Colonic mucosa (tissue), 4 donors: ENCODE measurements at regions not wholly inside any gene's neighbourhood (a gene's known extent, or its start where the extent isn't known, plus 50 kb on each side); places are given as distances from the start of the nearest gene placed in this dataset.
A peak's percentile ranks its signal among the peaks of the same experiment; 100 is the strongest.

Source experiments
- DNase-seq: peaks from one replicate; pipeline ENCODE4 v3.0.0-alpha.2; 2020
- H3K27ac ChIP-seq: fragments of 200-600 bp; one replicate; pipeline ENCODE4 v1.8.0; 2021
- H3K27me3 ChIP-seq: fragments of 200-600 bp; one replicate; pipeline ENCODE4 v1.8.0; 2021
- H3K36me3 ChIP-seq: fragments of 200-600 bp; one replicate; pipeline ENCODE4 v1.8.0; 2021
- H3K4me1 ChIP-seq: fragments of 200-600 bp; one replicate; pipeline ENCODE4 v1.8.0; 2021; ENCODE audit warnings: mild to moderate bottlenecking
- H3K4me3 ChIP-seq: fragments of 200-600 bp; one replicate; pipeline ENCODE4 v1.8.0; 2021
- H3K9ac ChIP-seq, 2 donors: one replicate each; pipeline ENCODE4 v1.7.0; 2013; ENCODE audit warnings: control low read depth in 2 of 2, low read depth in 2 of 2, low read length in 2 of 2
- H3K9me3 ChIP-seq: fragments of 200-600 bp; one replicate; pipeline ENCODE4 v1.8.0; 2021
- CTCF ChIP-seq: fragments of 200-600 bp; IDR thresholded peaks from one replicate; pipeline ENCODE4 v1.8.0; 2022; ENCODE audit warnings: antibody characterized with exemption, mild to moderate bottlenecking
- intact Hi-C: fragments of 100-400 bp; cut with DNase I; formaldehyde crosslinking; loops from one replicate; pipeline ENCODE4 v1.14.1; 2022
- donor health status: healthy.
- donor health status: DM: no; HTN: no; CAD: no.
- donor health status: DM: no; HTN: no; CAD: no.

- no peak for TF ChIP-seq CTCF
- Histone ChIP-seq H3K27me3 (peaks cover 16% of the 10 kb centered on the region), H3K4me3 (no peak overlapping the region), H3K36me3 (no peaks in the 10 kb centered on the region), H3K4me1 (no peaks in the 10 kb centered on the region), H3K9me3 (no peaks in the 10 kb centered on the region), H3K9ac (no peak overlapping the region), H3K27ac (no peak overlapping the region)
- DNase-seq: no peak
- intact Hi-C loops: loop anchor here (10.0 kb wide), 1 partner anchor 120 kb away; no protein-coding TSS in a partner anchor
Measured at GRCh38 chr2:121074293-121074932, 210.6 kb downstream of the TFCP2L1 start.

GRCh38 chr2:121075006-121075551 is 209.9 kb downstream of the TFCP2L1 start:
- Histone ChIP-seq H3K36me3 (no peaks in the 10 kb centered on the region), H3K9ac (no peak overlapping the region), H3K9me3 (no peaks in the 10 kb centered on the region), H3K27ac (no peak overlapping the region), H3K4me3 (no peak overlapping the region), H3K27me3 (peaks cover 16% of the 10 kb centered on the region), H3K4me1 (no peaks in the 10 kb centered on the region)
- intact Hi-C loops: loop anchor here (10.0 kb wide), 1 partner anchor 120 kb away; no protein-coding TSS in a partner anchor
- no peak for TF ChIP-seq CTCF
- DNase-seq: no peak

- Histone ChIP-seq H3K9me3 (no peaks in the 10 kb centered on the region), H3K27me3 (peaks cover 16% of the 10 kb centered on the region), H3K4me1 (no peaks in the 10 kb centered on the region), H3K27ac (no peak overlapping the region), H3K36me3 (no peaks in the 10 kb centered on the region), H3K4me3 (no peak overlapping the region), H3K9ac (no peak overlapping the region)
- no peak for DNase-seq
- TF ChIP-seq CTCF: no peak
- intact Hi-C loops: loop anchor here (10.0 kb wide), 1 partner anchor 121 kb away; no protein-coding TSS in a partner anchor
Measured at GRCh38 chr2:121075641-121076497, 209.1 kb downstream of the TFCP2L1 start.

GRCh38 chr2:121076498-121076820 is 208.5 kb downstream of the TFCP2L1 start:
- intact Hi-C loops: loop anchor here (10.0 kb wide), 1 partner anchor 122 kb away; no protein-coding TSS in a partner anchor
- H3K27me3 ChIP-seq: peaks cover 16% of the 10 kb centered on the region
- no peaks in the 10 kb centered on the region for H3K36me3 ChIP-seq
- no peak for TF ChIP-seq CTCF
- DNase-seq: no peak
- no peak overlapping the region for H3K27ac ChIP-seq
- no peaks in the 10 kb centered on the region for H3K4me1 ChIP-seq
- no peaks in the 10 kb centered on the region for H3K9me3 ChIP-seq
- no peak overlapping the region for H3K9ac ChIP-seq
- H3K4me3 ChIP-seq: no peak overlapping the region

- H3K27me3 ChIP-seq: peaks cover 16% of the 10 kb centered on the region
- TF ChIP-seq CTCF: peak; percentile 90
- intact Hi-C loops: loop anchor here (10.0 kb wide), 1 partner anchor 122 kb away; no protein-coding TSS in a partner anchor
- no peak overlapping the region for H3K27ac ChIP-seq
- H3K9me3 ChIP-seq: no peaks in the 10 kb centered on the region
- H3K9ac ChIP-seq: no peak overlapping the region
- H3K36me3 ChIP-seq: no peaks in the 10 kb centered on the region
- no peak overlapping the region for H3K4me3 ChIP-seq
- DNase-seq: peak; percentile 78
- no peaks in the 10 kb centered on the region for H3K4me1 ChIP-seq
Measured at GRCh38 chr2:121076885-121077549, 208.0 kb downstream of the TFCP2L1 start.
